ENCODE measurements at regions not wholly inside any gene's neighbourhood (a gene's known extent, or its start where the extent isn't known, plus 50 kb on each side); places are given as distances from the start of the nearest gene placed in this dataset.

- H3K4me3 ChIP-seq (ENCODE audit: low read depth, low read length) = no peak overlapping the region
- H3K36me3 ChIP-seq (ENCODE audit: control insufficient read depth, insufficient read depth, low read length) = no peaks in the 10 kb centered on the region
- TF ChIP-seq CTCF (IDR thresholded peaks at IDR 0.05; ENCODE audit: insufficient read depth, low read length, poor library complexity, severe bottlenecking) = no peak
- H3K27me3 ChIP-seq (ENCODE audit: control insufficient read depth, insufficient read depth, low read length) = no peaks in the 10 kb centered on the region
- DNase-seq (ENCODE audit: low read depth) = no peak
Observed at GRCh38 chr3:74122281-74122680, 492.2 kb downstream of the CNTN3 start.

- Histone ChIP-seq H3K27me3 (ENCODE audit: control insufficient read depth, insufficient read depth, low read length) (no peaks in the 10 kb centered on the region), H3K4me3 (ENCODE audit: low read depth, low read length) (no peak overlapping the region), H3K36me3 (ENCODE audit: control insufficient read depth, insufficient read depth, low read length) (no peaks in the 10 kb centered on the region)
- TF ChIP-seq CTCF (IDR thresholded peaks at IDR 0.05; ENCODE audit: insufficient read depth, low read length, poor library complexity, severe bottlenecking) = no peak
- no peak for DNase-seq (ENCODE audit: low read depth)
Observed at GRCh38 chr3:74121761-74122160, 492.7 kb downstream of the CNTN3 start.

- TF ChIP-seq CTCF (IDR thresholded peaks at IDR 0.05; ENCODE audit: insufficient read depth, low read length, poor library complexity, severe bottlenecking) = no peak
- no peak for DNase-seq (ENCODE audit: low read depth)
- no peaks in the 10 kb centered on the region for H3K36me3 ChIP-seq (ENCODE audit: control insufficient read depth, insufficient read depth, low read length)
- no peaks in the 10 kb centered on the region for H3K27me3 ChIP-seq (ENCODE audit: control insufficient read depth, insufficient read depth, low read length)
- no peak overlapping the region for H3K4me3 ChIP-seq (ENCODE audit: low read depth, low read length)
Observed at GRCh38 chr3:74119221-74119620, 494.5 kb upstream of the PDZRN3 start.

- no peak for DNase-seq (ENCODE audit: low read depth)
- Histone ChIP-seq H3K4me3 (ENCODE audit: low read depth, low read length) (no peak overlapping the region), H3K27me3 (ENCODE audit: control insufficient read depth, insufficient read depth, low read length) (no peaks in the 10 kb centered on the region), H3K36me3 (ENCODE audit: control insufficient read depth, insufficient read depth, low read length) (no peaks in the 10 kb centered on the region)
- no peak for TF ChIP-seq CTCF (IDR thresholded peaks at IDR 0.05; ENCODE audit: insufficient read depth, low read length, poor library complexity, severe bottlenecking)
Observed at GRCh38 chr3:74115906-74116305, 491.2 kb upstream of the PDZRN3 start.

- DNase-seq (ENCODE audit: low read depth) = no peak
- H3K4me3 ChIP-seq (ENCODE audit: low read depth, low read length) = no peak overlapping the region
- no peak for TF ChIP-seq CTCF (IDR thresholded peaks at IDR 0.05; ENCODE audit: insufficient read depth, low read length, poor library complexity, severe bottlenecking)
- H3K36me3 ChIP-seq (ENCODE audit: control insufficient read depth, insufficient read depth, low read length) = no peaks in the 10 kb centered on the region
- no peaks in the 10 kb centered on the region for H3K27me3 ChIP-seq (ENCODE audit: control insufficient read depth, insufficient read depth, low read length)
Observed at GRCh38 chr3:74107451-74107850, 482.7 kb upstream of the PDZRN3 start.

- no peaks in the 10 kb centered on the region for H3K36me3 ChIP-seq (ENCODE audit: control insufficient read depth, insufficient read depth, low read length)
- H3K27me3 ChIP-seq (ENCODE audit: control insufficient read depth, insufficient read depth, low read length) = no peaks in the 10 kb centered on the region
- no peak overlapping the region for H3K4me3 ChIP-seq (ENCODE audit: low read depth, low read length)
- DNase-seq (ENCODE audit: low read depth) = no peak
- no peak for TF ChIP-seq CTCF (IDR thresholded peaks at IDR 0.05; ENCODE audit: insufficient read depth, low read length, poor library complexity, severe bottlenecking)
Observed at GRCh38 chr3:74106925-74107324, 482.2 kb upstream of the PDZRN3 start.

All from kidney epithelial cell (primary cell).